Keratinocyte (primary cell): ENCODE measurements at regions not wholly inside any gene's neighbourhood (a gene's known extent, or its start where the extent isn't known, plus 50 kb on each side); places are given as distances from the start of the nearest gene placed in this dataset.

ENCODE experiments used
- DNase-seq: peaks from one replicate; pipeline ENCODE4 v3.0.0-alpha.2; 2011; ENCODE audit warnings: low read depth, missing footprints, low spot score
- FAIRE-seq: peaks from 2 replicates; lab custom pipeline; 2011; peaks lifted over from hg19 to GRCh38; lab: Jason Lieb, UNC
- H2AFZ ChIP-seq: 2 replicates; pipeline ENCODE4 v1.6.0; 2012; ENCODE audit warnings: low read length, control low read depth, inconsistent platforms; ENCODE audit not compliant: control insufficient read depth
- H3K27ac ChIP-seq: 2 replicates; pipeline ENCODE4 v1.5.1; 2011; ENCODE audit warnings: low read length; ENCODE audit not compliant: control insufficient read depth, insufficient read depth
- H3K27me3 ChIP-seq: 3 replicates; pipeline ENCODE4 v1.6.0; 2011; ENCODE audit warnings: low read length; ENCODE audit not compliant: control insufficient read depth, insufficient read depth; ENCODE audit errors: extremely low read depth
- H3K36me3 ChIP-seq, 2 experiments: 2 replicates in 1 of 2; 3 replicates in 1 of 2; pipeline ENCODE4 v1.5.1; 2011; ENCODE audit warnings: low read length in 2 of 2, mild to moderate bottlenecking in 1 of 2; ENCODE audit not compliant: control insufficient read depth in 2 of 2, insufficient read depth in 2 of 2; ENCODE audit errors: extremely low read depth in 1 of 2
- H3K4me1 ChIP-seq: 3 replicates; pipeline ENCODE4 v1.5.1; 2011; ENCODE audit warnings: low read length; ENCODE audit not compliant: control insufficient read depth, insufficient read depth; ENCODE audit errors: extremely low read depth
- H3K4me2 ChIP-seq: 3 replicates; pipeline ENCODE4 v1.6.0; 2011; ENCODE audit warnings: low read depth, low read length; ENCODE audit not compliant: control insufficient read depth, insufficient read depth; ENCODE audit errors: extremely low read depth
- H3K4me3 ChIP-seq, 3 experiments: fragments of 200-600 bp in 1 of 3; sonication (generic) in 1 of 3; 2 replicates in 2 of 3; 3 replicates in 1 of 3; pipeline ENCODE4 v1.5.1; 2011 to 2016; ENCODE audit warnings: low read length in 3 of 3, mild to moderate bottlenecking in 3 of 3, control low read depth in 2 of 3, inconsistent platforms in 1 of 3, low read depth in 1 of 3, mixed read lengths in 1 of 3, mixed run types in 1 of 3, moderate library complexity in 1 of 3; ENCODE audit not compliant: control insufficient read depth in 2 of 3, insufficient read depth in 2 of 3; ENCODE audit errors: extremely low read depth in 1 of 3
- H3K79me2 ChIP-seq: 2 replicates; pipeline ENCODE4 v1.6.0; 2012; ENCODE audit warnings: low read length; ENCODE audit not compliant: control insufficient read depth, insufficient read depth
- H3K9ac ChIP-seq: 3 replicates; pipeline ENCODE4 v1.6.0; 2011; ENCODE audit warnings: low read length; ENCODE audit not compliant: control insufficient read depth, insufficient read depth; ENCODE audit errors: extremely low read depth
- H3K9me1 ChIP-seq: 3 replicates; pipeline ENCODE4 v1.6.0; 2011; ENCODE audit warnings: low read length; ENCODE audit not compliant: control insufficient read depth, insufficient read depth; ENCODE audit errors: extremely low read depth
- H3K9me3 ChIP-seq: 2 replicates; pipeline ENCODE4 v1.5.1; 2012; ENCODE audit warnings: low read depth, low read length; ENCODE audit not compliant: control insufficient read depth
- H4K20me1 ChIP-seq: 3 replicates; pipeline ENCODE4 v1.6.0; 2011; ENCODE audit warnings: low read length; ENCODE audit not compliant: control insufficient read depth, insufficient read depth; ENCODE audit errors: extremely low read depth
- EZH2 ChIP-seq: IDR thresholded peaks from one replicate; pipeline ENCODE4 v1.6.1; 2012; ENCODE audit warnings: inconsistent platforms, mild to moderate bottlenecking, low read length, moderate library complexity
- dilution Hi-C: fragments of 300-500 bp; cut with MboI; formaldehyde crosslinking; loops from one replicate; pipeline ENCODE4 v1.7.0; 2020; ENCODE audit warnings: low sequenced_read_pairs; ENCODE audit not compliant: extremely low pct_ligation_motif_present
- TF ChIP-seq, protein P1 (sequence below), 3 experiments: IDR thresholded peaks in 1 of 3; conservative IDR thresholded peaks in 1 of 3; optimal IDR thresholded peaks in 1 of 3; 2 replicates in 2 of 3; 3 replicates in 1 of 3; pipeline versions ENCODE3 to v1.5.1; 2011; ENCODE audit warnings: low read length in 3 of 3, mild to moderate bottlenecking in 3 of 3, moderate library complexity in 2 of 3, control low read depth in 1 of 3, inconsistent platforms in 1 of 3; ENCODE audit not compliant: insufficient read depth in 2 of 3; ENCODE audit errors: extremely low read depth in 1 of 3

DNA sequence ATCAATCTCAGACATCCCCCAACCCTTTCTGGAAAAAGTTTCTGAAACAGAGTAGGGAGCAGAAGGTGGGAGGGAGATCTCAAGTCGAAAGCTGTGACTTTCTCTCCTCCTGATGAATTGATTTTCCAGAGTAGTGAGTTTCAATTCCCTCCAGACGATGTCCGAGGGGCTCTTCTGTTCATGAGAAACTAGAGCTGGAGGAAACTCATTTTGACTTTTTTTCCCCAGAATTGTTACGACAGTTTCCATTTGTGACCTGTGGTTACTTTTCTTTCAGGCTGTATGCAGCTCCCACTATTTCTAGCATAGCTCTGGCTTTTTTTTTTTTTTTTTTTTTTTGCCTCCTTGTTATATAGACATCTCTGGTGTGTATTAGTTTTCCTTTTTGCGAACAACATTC is 422.1 kb upstream of the SALL1 start:
- FAIRE-seq (no peak), DNase-seq (no peak)
- TF ChIP-seq EZH2: no peak
- TF ChIP-seq, protein P1, sequence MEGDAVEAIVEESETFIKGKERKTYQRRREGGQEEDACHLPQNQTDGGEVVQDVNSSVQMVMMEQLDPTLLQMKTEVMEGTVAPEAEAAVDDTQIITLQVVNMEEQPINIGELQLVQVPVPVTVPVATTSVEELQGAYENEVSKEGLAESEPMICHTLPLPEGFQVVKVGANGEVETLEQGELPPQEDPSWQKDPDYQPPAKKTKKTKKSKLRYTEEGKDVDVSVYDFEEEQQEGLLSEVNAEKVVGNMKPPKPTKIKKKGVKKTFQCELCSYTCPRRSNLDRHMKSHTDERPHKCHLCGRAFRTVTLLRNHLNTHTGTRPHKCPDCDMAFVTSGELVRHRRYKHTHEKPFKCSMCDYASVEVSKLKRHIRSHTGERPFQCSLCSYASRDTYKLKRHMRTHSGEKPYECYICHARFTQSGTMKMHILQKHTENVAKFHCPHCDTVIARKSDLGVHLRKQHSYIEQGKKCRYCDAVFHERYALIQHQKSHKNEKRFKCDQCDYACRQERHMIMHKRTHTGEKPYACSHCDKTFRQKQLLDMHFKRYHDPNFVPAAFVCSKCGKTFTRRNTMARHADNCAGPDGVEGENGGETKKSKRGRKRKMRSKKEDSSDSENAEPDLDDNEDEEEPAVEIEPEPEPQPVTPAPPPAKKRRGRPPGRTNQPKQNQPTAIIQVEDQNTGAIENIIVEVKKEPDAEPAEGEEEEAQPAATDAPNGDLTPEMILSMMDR (optimal IDR thresholded peaks at IDR 0.05 in 1 of 3, IDR thresholded peaks at IDR 0.05 in 1 of 3, conservative IDR thresholded peaks at IDR 0.05 in 1 of 3; ENCODE audit: extremely low read depth in 1 of 3, insufficient read depth in 2 of 3, low read length in 3 of 3): no peak
- Histone ChIP-seq H3K9me3 (no peaks in the 10 kb centered on the region), H2AFZ (no peak overlapping the region), H3K9me1 (no peaks in the 10 kb centered on the region), H3K4me2 (no peak overlapping the region), H3K79me2 (no peaks in the 10 kb centered on the region), H3K4me1 (peaks cover 30% of the 10 kb centered on the region), H3K27ac (no peak overlapping the region), H3K36me3 (no peaks in the 10 kb centered on the region), H3K4me3 (no peak overlapping the region), H4K20me1 (no peaks in the 10 kb centered on the region), H3K9ac (no peak overlapping the region), H3K27me3 (no peaks in the 10 kb centered on the region)
- dilution Hi-C loops: no loop called here

DNA sequence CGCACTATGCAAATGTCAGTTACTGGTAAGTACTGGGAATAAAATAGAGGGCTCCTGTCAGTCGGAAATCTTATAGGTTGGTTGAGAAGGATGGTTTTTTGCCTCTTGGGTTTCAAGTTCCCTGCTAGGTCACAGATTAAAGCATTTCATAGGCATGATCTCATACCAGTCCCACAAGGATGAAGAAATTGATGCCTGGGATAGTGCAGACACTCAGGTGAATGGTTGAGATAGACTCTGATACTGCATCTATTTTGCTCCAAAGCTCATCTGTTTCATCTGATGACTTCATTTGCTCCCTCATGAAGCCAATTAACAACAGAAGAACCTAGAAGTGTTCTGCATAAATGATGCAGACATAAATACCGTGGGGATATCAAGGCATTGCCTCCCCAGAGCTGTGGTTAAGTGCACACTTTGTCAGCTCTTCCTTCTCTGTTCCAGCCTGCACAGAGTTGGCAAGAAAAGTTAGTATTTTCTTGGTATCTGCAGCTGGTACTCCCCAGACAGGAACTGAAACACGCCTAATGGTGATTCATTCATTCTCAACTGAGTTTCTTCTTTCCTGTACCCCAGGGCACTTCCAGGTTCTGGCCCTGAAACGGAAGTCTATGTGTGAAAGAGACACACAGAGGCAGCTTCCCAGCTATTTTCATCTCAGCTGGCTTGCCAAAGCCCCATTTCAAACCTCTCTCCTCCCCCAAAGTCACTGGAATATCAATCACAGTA is 418.3 kb upstream of the SALL1 start:
- Histone ChIP-seq H2AFZ (no peak overlapping the region), H3K79me2 (no peaks in the 10 kb centered on the region), H3K9me1 (no peaks in the 10 kb centered on the region), H4K20me1 (no peaks in the 10 kb centered on the region), H3K4me1 (peaks cover 20% of the 10 kb centered on the region), H3K36me3 (no peaks in the 10 kb centered on the region), H3K9me3 (no peaks in the 10 kb centered on the region), H3K27ac (peak overlapping the region; percentile 8), H3K27me3 (no peaks in the 10 kb centered on the region), H3K4me2 (peak overlapping the region; percentile 46), H3K9ac (no peak overlapping the region), H3K4me3 (no peak overlapping the region)
- FAIRE-seq (peak; percentile 99), DNase-seq (peak; percentile 66)
- dilution Hi-C loops: no loop called here
- TF ChIP-seq, protein P1 (optimal IDR thresholded peaks at IDR 0.05 in 1 of 3, IDR thresholded peaks at IDR 0.05 in 1 of 3, conservative IDR thresholded peaks at IDR 0.05 in 1 of 3; ENCODE audit: extremely low read depth in 1 of 3, insufficient read depth in 2 of 3, low read length in 3 of 3): no peak
- no peak for TF ChIP-seq EZH2
